ENCODE measurements at regions not wholly inside any gene's neighbourhood (a gene's known extent, or its start where the extent isn't known, plus 50 kb on each side); places are given as distances from the start of the nearest gene placed in this dataset.

GRCh38 chr6:170162775-170163404, 128.0 kb downstream of the DLL1 start:
- ChIA-PET POLR2A (no interaction called here), CTCF (no interaction called here)
- 87% methylated on average over 11 of the region's 19 CpGs for WGBS (ENCODE audit: insufficient coverage)

GRCh38 chr6:170162011-170162774, 128.7 kb downstream of the DLL1 start:
- Histone ChIP-seq H3K4me3 (ENCODE audit: control insufficient read depth in 1 of 7, extremely low read depth in 1 of 7, insufficient read depth in 4 of 7, low read depth in 2 of 7, low read length in 6 of 7) (peak overlapping the region in 1 of 7 experiments; percentile 2), H3K27ac (ENCODE audit: insufficient read depth in 1 of 2, low read depth in 1 of 2, low read length in 2 of 2, poor library complexity in 1 of 2, severe bottlenecking in 2 of 2) (no peak overlapping the region), H3K27me3 (replicated peaks in 2 of 5; ENCODE audit: control insufficient read depth in 4 of 5, insufficient read depth in 5 of 5, low read length in 4 of 5) (no peaks in the 10 kb centered on the region), H3K36me3 (ENCODE audit: control insufficient read depth in 4 of 4, insufficient read depth in 4 of 4, low read length in 3 of 4) (no peaks in the 10 kb centered on the region), H3K9me3 (ENCODE audit: control extremely low read depth in 1 of 5, control insufficient read depth in 4 of 5, insufficient read depth in 2 of 5, low read depth in 1 of 5, low read length in 4 of 5) (no peaks in the 10 kb centered on the region), H3K4me1 (ENCODE audit: control extremely low read depth in 1 of 4, control insufficient read depth in 4 of 4, insufficient read depth in 4 of 4, low read length in 3 of 4) (peaks cover 0 to 17% (median 0%) of the 10 kb centered on the region in 4 experiments)
- CTCF ChIA-PET, result interaction anchor here (0.6 kb wide), 1 partner anchor 144 kb away, joined by 3 read pairs; no protein-coding TSS in a partner anchor
- DNase-seq, result no peak
- 94% methylated on average over 27 of the region's 27 CpGs for WGBS (ENCODE audit: insufficient coverage)
- POLR2A ChIA-PET, result interaction anchor here (0.6 kb wide), 1 partner anchor 60 kb away, joined by 3 read pairs; no protein-coding TSS in a partner anchor

More at GRCh38 chr6:170162775-170163404, 128.0 kb downstream of the DLL1 start:
- no peak overlapping the region for H3K27ac ChIP-seq (ENCODE audit: insufficient read depth in 1 of 2, low read depth in 1 of 2, low read length in 2 of 2, poor library complexity in 1 of 2, severe bottlenecking in 2 of 2)
- H3K27me3 ChIP-seq (replicated peaks in 2 of 5; ENCODE audit: control insufficient read depth in 4 of 5, insufficient read depth in 5 of 5, low read length in 4 of 5), result no peaks in the 10 kb centered on the region
- no peaks in the 10 kb centered on the region for H3K36me3 ChIP-seq (ENCODE audit: control insufficient read depth in 4 of 4, insufficient read depth in 4 of 4, low read length in 3 of 4)
- H3K9me3 ChIP-seq (ENCODE audit: control extremely low read depth in 1 of 5, control insufficient read depth in 4 of 5, insufficient read depth in 2 of 5, low read depth in 1 of 5, low read length in 4 of 5), result peaks cover 0 to 3% (median 0%) of the 10 kb centered on the region in 5 experiments
- peak overlapping the region in 1 of 7 experiments; percentile 2 for H3K4me3 ChIP-seq (ENCODE audit: control insufficient read depth in 1 of 7, extremely low read depth in 1 of 7, insufficient read depth in 4 of 7, low read depth in 2 of 7, low read length in 6 of 7)
- peak in 2 of 3 donors; percentile 50 for DNase-seq
- peaks cover 0 to 17% (median 0%) of the 10 kb centered on the region in 4 experiments for H3K4me1 ChIP-seq (ENCODE audit: control extremely low read depth in 1 of 4, control insufficient read depth in 4 of 4, insufficient read depth in 4 of 4, low read length in 3 of 4)

GRCh38 chr6:170160628-170161611, 130.0 kb downstream of the DLL1 start:
- H3K4me1 ChIP-seq (ENCODE audit: control extremely low read depth in 1 of 4, control insufficient read depth in 4 of 4, insufficient read depth in 4 of 4, low read length in 3 of 4), result peaks cover 0 to 17% (median 0%) of the 10 kb centered on the region in 4 experiments
- POLR2A ChIA-PET, result no interaction called here

GRCh38 chr6:170160031-170160627, 130.7 kb downstream of the DLL1 start:
- no peak for DNase-seq
- no peaks in the 10 kb centered on the region for H3K9me3 ChIP-seq (ENCODE audit: control extremely low read depth in 1 of 5, control insufficient read depth in 4 of 5, insufficient read depth in 2 of 5, low read depth in 1 of 5, low read length in 4 of 5)

More at GRCh38 chr6:170160628-170161611, 130.0 kb downstream of the DLL1 start:
- H3K4me3 ChIP-seq (ENCODE audit: control insufficient read depth in 1 of 7, extremely low read depth in 1 of 7, insufficient read depth in 4 of 7, low read depth in 2 of 7, low read length in 6 of 7), result no peak overlapping the region
- H3K36me3 ChIP-seq (ENCODE audit: control insufficient read depth in 4 of 4, insufficient read depth in 4 of 4, low read length in 3 of 4), result no peaks in the 10 kb centered on the region
- no peak for DNase-seq
- no peaks in the 10 kb centered on the region for H3K9me3 ChIP-seq (ENCODE audit: control extremely low read depth in 1 of 5, control insufficient read depth in 4 of 5, insufficient read depth in 2 of 5, low read depth in 1 of 5, low read length in 4 of 5)
- WGBS (ENCODE audit: insufficient coverage), result 96% methylated on average over 20 of the region's 27 CpGs
- CTCF ChIA-PET, result no interaction called here
- no peak overlapping the region for H3K27ac ChIP-seq (ENCODE audit: insufficient read depth in 1 of 2, low read depth in 1 of 2, low read length in 2 of 2, poor library complexity in 1 of 2, severe bottlenecking in 2 of 2)
- H3K27me3 ChIP-seq (replicated peaks in 2 of 5; ENCODE audit: control insufficient read depth in 4 of 5, insufficient read depth in 5 of 5, low read length in 4 of 5), result no peaks in the 10 kb centered on the region

GRCh38 chr6:170159022-170159965, 131.6 kb downstream of the DLL1 start:
- Histone ChIP-seq H3K4me1 (ENCODE audit: control extremely low read depth in 1 of 4, control insufficient read depth in 4 of 4, insufficient read depth in 4 of 4, low read length in 3 of 4) (peaks cover 0 to 17% (median 0%) of the 10 kb centered on the region in 4 experiments), H3K36me3 (ENCODE audit: control insufficient read depth in 4 of 4, insufficient read depth in 4 of 4, low read length in 3 of 4) (no peaks in the 10 kb centered on the region), H3K27ac (ENCODE audit: insufficient read depth in 1 of 2, low read depth in 1 of 2, low read length in 2 of 2, poor library complexity in 1 of 2, severe bottlenecking in 2 of 2) (no peak overlapping the region), H3K4me3 (ENCODE audit: control insufficient read depth in 1 of 7, extremely low read depth in 1 of 7, insufficient read depth in 4 of 7, low read depth in 2 of 7, low read length in 6 of 7) (no peak overlapping the region), H3K27me3 (replicated peaks in 2 of 5; ENCODE audit: control insufficient read depth in 4 of 5, insufficient read depth in 5 of 5, low read length in 4 of 5) (no peaks in the 10 kb centered on the region), H3K9me3 (ENCODE audit: control extremely low read depth in 1 of 5, control insufficient read depth in 4 of 5, insufficient read depth in 2 of 5, low read depth in 1 of 5, low read length in 4 of 5) (no peaks in the 10 kb centered on the region)
- WGBS (ENCODE audit: insufficient coverage), result 96% methylated on average over 48 of the region's 53 CpGs
- POLR2A ChIA-PET, result no interaction called here
- CTCF ChIA-PET, result no interaction called here
- DNase-seq, result no peak

More at GRCh38 chr6:170160031-170160627, 130.7 kb downstream of the DLL1 start:
- Histone ChIP-seq H3K36me3 (ENCODE audit: control insufficient read depth in 4 of 4, insufficient read depth in 4 of 4, low read length in 3 of 4) (no peaks in the 10 kb centered on the region), H3K27me3 (replicated peaks in 2 of 5; ENCODE audit: control insufficient read depth in 4 of 5, insufficient read depth in 5 of 5, low read length in 4 of 5) (no peaks in the 10 kb centered on the region), H3K4me1 (ENCODE audit: control extremely low read depth in 1 of 4, control insufficient read depth in 4 of 4, insufficient read depth in 4 of 4, low read length in 3 of 4) (peaks cover 0 to 17% (median 0%) of the 10 kb centered on the region in 4 experiments), H3K27ac (ENCODE audit: insufficient read depth in 1 of 2, low read depth in 1 of 2, low read length in 2 of 2, poor library complexity in 1 of 2, severe bottlenecking in 2 of 2) (no peak overlapping the region), H3K4me3 (ENCODE audit: control insufficient read depth in 1 of 7, extremely low read depth in 1 of 7, insufficient read depth in 4 of 7, low read depth in 2 of 7, low read length in 6 of 7) (no peak overlapping the region)
- WGBS (ENCODE audit: insufficient coverage), result 96% methylated on average over 33 of the region's 40 CpGs
- ChIA-PET CTCF (no interaction called here), POLR2A (no interaction called here)
